ENCODE measurements at regions not wholly inside any gene's neighbourhood (a gene's known extent, or its start where the extent isn't known, plus 50 kb on each side); places are given as distances from the start of the nearest gene placed in this dataset.

- TF ChIP-seq POLR2A (IDR thresholded peaks at IDR 0.05) (no peak), CTCF (IDR thresholded peaks at IDR 0.05) (no peak), POLR2AphosphoS5 (IDR thresholded peaks at IDR 0.05) (no peak), EP300 (IDR thresholded peaks at IDR 0.05) (no peak)
These were observed 54.7 kb upstream of the SALL3 start for GRCh38 chr18:78924786-78925540.
